Brain microvascular endothelial cell (primary cell): ENCODE measurements at regions not wholly inside any gene's neighbourhood (a gene's known extent, or its start where the extent isn't known, plus 50 kb on each side); places are given as distances from the start of the nearest gene placed in this dataset.
A peak's percentile ranks its signal among the peaks of the same experiment; 100 is the strongest.

Source experiments
- DNase-seq: peaks from one replicate; pipeline ENCODE4 v3.0.0-alpha.2; 2020
- H3K27ac ChIP-seq: fragments of 250-450 bp; sonication (Bioruptor Pico); 2 replicates; pipeline ENCODE4 v1.5.1; 2020; ENCODE audit warnings: mild to moderate bottlenecking, moderate library complexity
- H3K27me3 ChIP-seq: fragments of 250-450 bp; sonication (Bioruptor Pico); replicated peaks from 2 replicates; pipeline ENCODE4 v1.5.1; 2020; ENCODE audit warnings: mild to moderate bottlenecking
- H3K36me3 ChIP-seq: fragments of 250-450 bp; sonication (Bioruptor Pico); replicated peaks from 2 replicates; pipeline ENCODE4 v1.5.1; 2020; ENCODE audit warnings: mild to moderate bottlenecking
- H3K4me3 ChIP-seq: 2 replicates; pipeline ENCODE4 v1.5.1; 2011; ENCODE audit warnings: low read depth, mild to moderate bottlenecking, control low read depth, low read length, moderate library complexity
- CTCF ChIP-seq: IDR thresholded peaks from 2 replicates; pipeline ENCODE4 v1.5.1; 2011; ENCODE audit warnings: low read depth, mild to moderate bottlenecking, moderate library complexity, low read length, control low read depth, inconsistent platforms; ENCODE audit errors: missing control alignments
- in situ Hi-C: cut with HindIII; loops from 2 replicates; pipeline ENCODE4 v1.10.0; 2017; ENCODE audit warnings: low sequenced_read_pairs, low pct_ligation_motif_present

- peak; percentile 61 for DNase-seq
- in situ Hi-C loops, result no loop called here
- H3K4me3 ChIP-seq, result no peak overlapping the region
- no peak overlapping the region for H3K27ac ChIP-seq
- H3K36me3 ChIP-seq, result no peaks in the 10 kb centered on the region
- TF ChIP-seq CTCF, result no peak
- no peaks in the 10 kb centered on the region for H3K27me3 ChIP-seq
Observed at GRCh38 chr13:44300895-44301638, 72.6 kb upstream of the SERP2 start.

- DNase-seq, result no peak
- Histone ChIP-seq H3K27me3 (no peaks in the 10 kb centered on the region), H3K27ac (no peak overlapping the region), H3K4me3 (no peak overlapping the region), H3K36me3 (no peaks in the 10 kb centered on the region)
- in situ Hi-C loops, result no loop called here
- TF ChIP-seq CTCF, result no peak
Observed at GRCh38 chr13:44301639-44302015, 72.0 kb upstream of the SERP2 start.

- H3K36me3 ChIP-seq, result no peaks in the 10 kb centered on the region
- H3K4me3 ChIP-seq, result no peak overlapping the region
- no peak overlapping the region for H3K27ac ChIP-seq
- DNase-seq, result no peak
- in situ Hi-C loops, result no loop called here
- TF ChIP-seq CTCF, result no peak
- no peaks in the 10 kb centered on the region for H3K27me3 ChIP-seq
Observed at GRCh38 chr13:44302233-44302632, 71.4 kb upstream of the SERP2 start.

GRCh38 chr13:44302940-44303575 lies 70.6 kb upstream of the SERP2 start:
- DNase-seq, result no peak
- Histone ChIP-seq H3K27ac (no peak overlapping the region), H3K27me3 (no peaks in the 10 kb centered on the region), H3K36me3 (no peaks in the 10 kb centered on the region), H3K4me3 (no peak overlapping the region)
- no peak for TF ChIP-seq CTCF
- in situ Hi-C loops, result no loop called here

GRCh38 chr13:44303681-44304432 lies 69.8 kb upstream of the SERP2 start:
- TF ChIP-seq CTCF, result no peak
- Histone ChIP-seq H3K27ac (no peak overlapping the region), H3K4me3 (no peak overlapping the region), H3K36me3 (no peaks in the 10 kb centered on the region), H3K27me3 (no peaks in the 10 kb centered on the region)
- no peak for DNase-seq
- in situ Hi-C loops, result no loop called here
